Stimulated activated CD8-positive, alpha-beta memory T cell treated with anti-CD3 and anti-CD28 coated beads, Interleukin-2, amount 100 ng/mL, for 1 hour (primary cell): ENCODE measurements at regions not wholly inside any gene's neighbourhood (a gene's known extent, or its start where the extent isn't known, plus 50 kb on each side); places are given as distances from the start of the nearest gene placed in this dataset.

Source experiments
- DNase-seq, 2 donors: peaks; one replicate each; pipeline ENCODE4 v3.0.0-alpha.2; 2020; ENCODE audit warnings: low read depth in 2 of 2

DNA sequence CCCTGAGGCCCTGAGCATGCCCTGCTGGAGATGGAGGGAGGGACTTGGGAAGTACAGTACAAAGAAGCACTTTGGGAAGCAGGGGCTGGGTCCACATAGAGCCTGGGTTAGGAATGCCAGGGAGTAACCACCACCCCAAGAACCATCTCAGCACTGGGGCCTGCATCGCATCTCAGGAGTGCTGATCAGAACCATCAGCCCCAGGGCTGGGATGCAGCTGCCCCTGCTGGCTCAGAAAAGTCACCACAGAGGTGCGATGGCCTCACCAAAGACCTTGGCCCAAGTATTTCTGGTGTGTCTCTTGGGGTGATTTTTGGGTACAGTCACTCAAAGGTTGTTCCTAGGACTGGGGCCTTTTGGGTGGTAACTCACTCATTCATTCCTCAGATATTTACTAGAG lies 236.8 kb upstream of the MVB12B start:
- DNase-seq, result no peak

DNA sequence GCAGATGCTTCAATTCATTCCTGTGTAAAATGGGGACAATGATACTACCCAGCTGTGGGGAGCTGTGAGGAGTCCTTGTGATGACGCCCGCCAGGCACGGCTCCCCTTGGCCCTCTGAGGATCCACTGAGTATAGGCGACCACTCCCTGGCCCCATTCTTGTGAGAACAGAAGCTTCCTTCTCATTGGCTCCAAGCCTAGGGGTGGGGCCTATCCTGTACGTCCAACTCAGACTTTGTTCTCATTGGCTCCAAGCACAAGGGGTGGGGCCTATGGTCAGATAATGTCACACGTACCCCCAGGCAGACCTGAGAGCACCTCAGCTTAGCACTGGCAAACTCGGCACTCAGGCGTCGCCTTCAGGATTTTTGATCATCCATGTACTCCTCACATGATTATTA lies 232.9 kb upstream of the MVB12B start:
- DNase-seq, result no peak

DNA sequence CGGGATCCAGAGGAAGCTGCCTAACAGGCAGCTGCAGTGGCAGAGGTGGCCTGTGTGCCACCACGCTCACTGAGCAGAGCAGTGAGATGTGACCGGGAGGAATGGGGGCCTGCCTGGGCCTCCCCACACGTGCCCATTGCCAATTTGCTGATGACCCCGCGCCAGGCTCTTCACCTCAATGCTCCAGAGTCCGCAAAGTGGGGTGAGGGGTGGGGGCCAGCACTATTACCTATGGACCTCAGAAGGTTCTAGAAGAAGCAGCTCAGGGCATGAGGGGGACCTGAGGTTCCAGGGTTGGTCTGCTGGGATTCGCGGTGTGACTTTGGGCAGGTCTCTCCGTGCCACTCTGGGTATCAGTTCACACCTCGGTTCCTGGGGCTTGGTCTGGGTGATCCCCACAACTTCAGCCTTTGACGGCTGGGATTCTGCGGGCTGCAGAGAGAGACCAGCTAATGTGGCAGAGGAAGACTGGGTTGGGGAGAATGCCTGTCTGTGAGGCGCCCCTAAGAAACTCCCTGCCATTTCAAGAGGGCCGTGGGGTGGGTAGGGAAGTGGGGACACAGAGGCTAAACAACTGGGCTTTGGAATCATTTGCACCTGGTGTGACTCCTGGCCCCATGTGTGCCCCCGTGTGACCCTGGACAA lies 231.0 kb upstream of the MVB12B start:
- DNase-seq, result no peak

DNA sequence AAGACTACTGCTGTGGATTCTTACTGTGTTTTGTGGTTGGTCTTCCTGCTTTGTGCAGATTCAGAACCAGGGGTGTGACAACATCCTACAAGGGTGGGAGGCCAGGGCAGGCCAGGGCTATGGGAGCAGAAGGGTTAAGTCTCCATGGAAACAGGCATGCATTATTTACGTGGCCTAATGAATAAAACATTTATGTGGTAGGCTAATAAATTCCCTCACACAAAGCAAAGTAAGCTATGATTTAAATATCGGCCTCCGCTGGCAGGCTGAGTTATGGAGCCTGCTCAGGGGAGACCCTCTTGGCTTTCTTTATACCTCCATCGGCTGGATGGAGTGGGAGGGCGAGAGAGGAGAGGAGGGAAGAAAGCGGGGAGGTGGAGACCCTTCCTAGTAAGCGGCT lies 230.3 kb upstream of the MVB12B start:
- no peak for DNase-seq

DNA sequence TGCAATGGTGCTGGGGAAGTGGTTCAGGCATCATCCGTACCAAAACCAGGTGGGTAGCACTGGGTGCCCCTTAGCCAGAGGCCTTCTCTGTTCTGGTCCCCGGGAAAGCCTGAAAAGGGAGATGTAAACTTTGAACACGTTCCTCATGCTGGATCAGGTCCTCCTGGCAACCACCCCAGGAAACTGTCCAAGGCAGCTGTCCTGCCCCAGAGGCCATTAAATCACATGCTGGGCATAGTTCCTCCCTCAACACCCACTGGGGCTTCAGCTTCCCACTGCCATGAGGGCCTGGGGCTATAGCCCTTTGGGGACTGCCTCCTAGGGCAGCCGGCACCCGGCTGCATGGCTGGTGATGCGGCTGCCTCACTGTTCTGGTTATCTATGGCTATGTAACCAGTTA lies 228.9 kb upstream of the MVB12B start:
- no peak for DNase-seq

DNA sequence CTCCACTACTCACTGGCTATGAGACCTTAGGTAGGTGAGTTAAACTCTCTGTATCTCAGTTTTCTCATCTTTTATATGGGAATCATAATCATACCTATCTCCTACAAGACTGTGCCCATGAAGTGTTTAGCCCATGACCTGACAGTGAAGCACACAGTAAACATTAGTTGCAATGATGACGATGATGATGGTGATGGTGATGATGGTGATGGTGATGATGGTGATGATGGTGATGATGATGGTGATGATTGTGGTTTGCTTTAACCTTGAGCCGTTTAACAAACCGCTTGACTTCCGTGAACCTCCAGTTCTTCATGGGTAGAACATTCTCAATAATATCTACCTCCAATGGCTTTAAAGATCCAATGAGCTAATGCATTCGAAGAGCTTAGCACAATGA lies 220.2 kb upstream of the MVB12B start:
- no peak for DNase-seq

DNA sequence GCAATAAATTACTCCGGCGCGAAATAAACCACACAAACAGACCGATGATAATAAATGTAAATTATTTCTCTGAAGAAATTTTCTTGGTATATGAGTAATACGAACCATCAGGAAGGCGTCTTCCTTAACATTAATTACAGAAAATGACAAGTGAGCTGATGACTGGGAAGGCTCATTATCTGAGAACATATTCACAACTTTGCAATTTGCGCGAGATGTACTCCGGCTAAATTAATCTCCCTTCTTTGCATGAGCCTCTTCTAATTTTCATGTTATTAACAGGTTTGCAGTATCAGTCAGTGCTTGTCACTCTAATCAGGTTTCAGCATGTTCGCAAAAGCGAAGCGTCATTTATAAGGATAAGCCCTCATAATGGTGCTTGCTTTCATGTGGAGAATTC lies 218.9 kb upstream of the MVB12B start:
- no peak for DNase-seq

DNA sequence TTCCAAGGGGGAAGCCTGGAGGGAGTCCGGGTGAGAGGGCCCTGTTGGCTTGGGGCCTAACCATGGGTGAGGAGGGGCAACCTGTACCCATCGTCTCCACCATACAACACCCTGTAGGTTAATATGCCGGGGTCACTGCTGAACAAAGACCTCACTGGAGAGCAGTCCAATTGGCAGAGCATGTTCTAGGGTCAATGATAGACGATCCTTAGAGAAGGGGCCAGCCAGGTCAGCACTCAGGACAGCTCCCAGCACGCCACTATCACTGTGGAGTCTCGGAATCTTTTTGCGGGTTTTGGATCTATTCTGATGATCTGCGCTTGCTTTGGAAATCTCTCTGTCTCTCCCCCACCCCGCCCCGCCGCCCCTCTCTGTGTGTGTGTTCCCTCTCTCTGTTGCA lies 218.4 kb upstream of the MVB12B start:
- no peak for DNase-seq

DNA sequence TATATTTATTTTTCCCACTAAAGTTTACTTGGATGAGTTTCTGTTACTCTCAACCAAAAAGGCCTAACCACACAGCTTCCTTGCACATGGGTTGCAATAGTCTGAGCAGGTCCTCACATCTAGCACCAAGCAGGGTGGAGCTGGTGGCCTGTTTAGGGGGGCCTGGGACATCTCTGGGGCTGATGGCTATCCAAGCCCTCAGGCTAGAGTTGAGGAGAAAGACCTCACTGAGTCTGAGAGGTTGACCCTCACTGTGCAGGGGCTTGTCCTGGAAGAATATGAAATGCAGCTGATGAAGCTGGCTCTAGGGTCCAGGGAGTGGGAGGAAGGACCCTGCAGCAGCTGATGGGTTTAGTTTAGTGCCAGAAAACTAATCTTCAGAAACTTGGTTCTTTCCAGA lies 217.1 kb upstream of the MVB12B start:
- DNase-seq, result no peak

DNA sequence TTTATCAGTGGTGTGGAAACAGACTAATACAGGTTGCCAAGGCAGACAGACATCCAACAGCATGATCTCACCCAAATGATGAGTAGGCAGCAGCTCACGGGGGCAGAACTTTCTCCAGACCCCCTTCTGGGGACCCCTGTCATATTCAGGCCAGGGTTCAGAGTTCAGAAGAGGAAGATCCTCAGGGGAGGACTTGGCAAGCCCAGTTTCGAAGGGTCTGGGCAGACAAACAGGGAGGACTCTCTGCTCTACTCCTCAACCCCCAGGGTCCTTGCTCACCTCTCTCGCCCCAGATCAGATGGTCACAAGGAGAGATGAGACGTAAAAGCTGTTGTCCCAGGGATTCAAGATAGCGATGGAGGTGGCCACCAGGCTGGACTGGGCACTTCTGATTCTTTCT lies 215.1 kb upstream of the MVB12B start:
- no peak for DNase-seq

DNA sequence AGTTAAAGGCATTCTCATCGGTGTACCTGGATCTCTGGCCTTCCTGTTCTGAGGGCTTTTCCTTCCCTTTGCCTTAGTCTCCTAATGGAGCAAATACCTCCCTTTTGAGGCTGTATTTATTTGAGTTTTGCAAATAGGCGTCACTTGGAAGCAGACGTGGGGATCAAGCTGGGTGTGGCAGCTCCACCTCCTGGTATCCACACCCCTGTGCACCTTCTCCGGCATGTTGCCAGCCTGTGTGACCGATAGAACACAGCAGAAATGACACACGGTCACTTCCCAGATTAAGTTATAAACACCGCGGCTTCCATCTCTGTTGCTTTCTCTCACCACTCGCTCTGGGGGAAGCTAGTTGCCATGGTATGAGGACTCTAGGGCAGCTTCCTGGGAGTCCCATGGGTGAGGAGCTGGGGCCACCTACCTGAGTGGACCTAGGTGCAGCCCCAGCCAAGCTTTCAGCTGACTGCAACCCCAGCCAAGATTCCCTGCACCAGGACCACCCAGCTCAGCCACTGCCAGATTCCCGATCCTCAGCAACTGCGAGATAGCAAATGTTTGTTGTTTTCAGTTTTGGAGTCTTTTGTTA lies 214.4 kb upstream of the MVB12B start:
- no peak for DNase-seq

DNA sequence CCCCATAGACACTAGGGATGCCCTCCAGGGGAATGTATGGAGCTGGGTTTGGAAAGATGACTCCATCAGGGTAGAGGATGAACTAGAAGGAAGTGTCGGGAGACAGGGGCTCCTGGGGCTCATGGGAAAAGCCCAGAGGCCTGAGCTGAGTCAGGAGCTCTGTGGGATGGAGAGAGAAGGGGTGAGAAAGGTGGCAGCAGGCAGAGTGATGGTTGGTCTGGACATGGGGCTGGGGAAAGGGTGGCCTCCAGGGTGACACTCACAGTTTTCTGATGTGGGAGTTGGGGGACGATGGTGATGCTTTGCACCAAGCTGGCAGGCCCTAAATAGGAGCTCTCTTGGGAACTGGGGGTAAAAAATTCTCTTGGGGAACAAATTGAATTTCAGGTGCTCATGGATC lies 213.5 kb upstream of the MVB12B start:
- DNase-seq, result no peak

DNA sequence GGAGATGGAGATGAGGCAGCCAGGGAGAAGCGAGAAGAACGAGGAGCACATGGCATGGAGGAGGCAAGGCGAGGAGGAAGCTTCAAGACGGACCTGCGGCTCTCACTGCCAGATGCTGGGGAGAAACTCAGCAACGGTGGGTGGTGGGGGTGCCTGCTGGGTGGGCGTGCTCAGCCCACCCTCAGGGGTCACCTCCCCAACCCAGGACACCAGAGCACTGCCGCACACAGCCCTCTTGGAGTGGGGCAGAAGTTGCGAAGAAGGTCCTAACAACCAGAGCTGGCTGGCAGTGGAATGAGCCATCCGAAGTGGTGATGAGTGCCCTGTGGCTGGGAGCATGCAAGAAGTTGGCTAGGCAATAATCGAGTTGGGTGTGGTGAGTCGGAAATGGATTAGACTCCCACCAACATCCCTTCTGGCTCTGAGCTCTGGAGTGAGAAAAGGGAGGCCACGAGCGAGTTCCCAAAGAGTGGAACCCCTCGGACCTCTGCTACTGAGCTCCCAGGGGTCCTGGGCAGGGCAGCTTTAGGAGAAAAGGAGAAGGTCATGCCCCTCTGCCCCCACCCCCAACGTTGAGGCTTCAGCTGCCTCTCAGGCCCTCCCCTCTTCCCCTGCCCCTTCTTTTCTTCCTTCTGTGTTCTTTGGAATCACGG lies 212.7 kb upstream of the MVB12B start:
- DNase-seq, result no peak

DNA sequence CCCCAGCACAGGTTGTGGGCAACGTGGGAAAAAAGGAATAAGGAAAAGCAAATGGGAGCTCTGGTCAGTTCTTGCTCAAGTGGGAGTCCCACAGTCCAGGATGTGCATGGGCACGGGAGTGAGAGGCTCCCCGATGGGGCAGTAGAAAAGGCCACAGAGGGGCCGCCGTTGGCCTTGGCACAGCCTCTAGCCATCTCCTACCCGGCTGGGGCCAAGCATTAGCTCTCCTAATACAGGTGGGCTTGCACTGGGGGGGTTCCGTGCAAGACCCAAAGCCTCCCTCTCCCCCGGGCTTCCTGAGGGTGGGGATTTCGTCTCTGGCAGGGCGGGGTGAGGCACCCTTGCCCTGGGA lies 212.2 kb upstream of the MVB12B start:
- no peak for DNase-seq

DNA sequence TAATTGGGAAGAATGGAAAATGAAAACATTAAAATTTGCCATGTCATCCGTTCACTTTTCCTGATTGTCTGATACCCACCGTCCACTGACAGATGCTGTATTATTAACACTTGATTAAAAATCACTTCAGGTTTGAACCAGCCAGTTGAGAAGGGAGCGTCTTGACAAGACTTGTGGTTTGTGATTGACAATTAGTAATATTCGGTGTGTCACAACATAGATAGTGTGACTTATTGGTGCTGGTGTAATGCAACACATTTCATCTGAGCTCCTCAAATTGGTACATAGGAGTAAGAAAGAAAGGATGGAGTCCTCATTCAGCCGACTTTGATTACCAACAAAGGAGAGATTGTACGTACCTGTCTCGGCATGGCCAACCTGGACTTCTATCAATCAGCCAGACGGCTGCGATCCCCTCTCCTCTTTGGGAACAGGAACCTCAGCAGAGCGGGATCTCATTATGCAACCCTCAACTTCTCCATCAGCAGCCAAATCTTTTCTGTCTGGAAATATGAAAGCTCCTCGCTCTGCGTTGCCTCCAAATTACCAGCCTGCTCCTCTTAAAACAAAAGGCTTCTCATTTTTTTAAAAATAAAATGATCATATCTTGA lies 211.7 kb upstream of the MVB12B start:
- DNase-seq, result no peak

DNA sequence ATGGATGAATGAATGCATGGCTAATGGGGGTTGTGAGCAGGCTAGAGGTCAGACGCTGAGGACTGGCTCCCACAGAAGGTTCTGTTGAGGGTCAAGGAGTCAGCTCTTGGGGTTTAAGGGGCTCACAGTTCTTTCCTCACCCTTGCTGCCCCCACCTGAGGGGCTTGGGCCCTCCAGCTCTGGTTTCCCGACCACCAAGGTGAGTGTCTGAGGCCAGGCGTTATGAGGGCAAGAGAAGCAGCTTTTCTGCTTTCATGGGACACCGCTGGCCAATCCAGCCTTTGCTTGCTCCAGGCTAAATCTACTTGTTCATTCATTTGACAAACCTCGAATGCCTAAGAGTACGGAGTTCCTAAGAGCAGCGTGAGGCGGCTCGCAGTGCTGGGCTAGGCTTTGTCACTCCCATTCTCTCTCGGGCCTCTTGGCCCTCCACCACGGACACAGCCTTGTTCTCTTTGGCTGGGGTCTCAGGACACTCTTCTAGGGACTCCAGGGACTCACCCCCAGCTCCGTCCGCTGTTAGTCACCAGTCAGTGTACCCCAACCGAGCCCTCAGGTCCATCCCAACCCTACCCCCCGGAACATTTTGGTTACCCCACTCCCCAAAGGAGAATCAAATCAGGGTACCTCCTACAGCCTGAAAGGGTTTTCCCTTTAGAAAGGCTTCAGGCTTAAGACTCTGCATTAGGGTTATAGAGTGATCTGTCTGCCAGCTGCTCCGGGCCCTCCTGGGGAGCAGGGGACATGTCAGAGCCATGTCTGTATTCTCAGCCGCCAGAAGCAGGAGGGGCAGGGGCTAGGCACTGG lies 210.1 kb upstream of the MVB12B start:
- no peak for DNase-seq

DNA sequence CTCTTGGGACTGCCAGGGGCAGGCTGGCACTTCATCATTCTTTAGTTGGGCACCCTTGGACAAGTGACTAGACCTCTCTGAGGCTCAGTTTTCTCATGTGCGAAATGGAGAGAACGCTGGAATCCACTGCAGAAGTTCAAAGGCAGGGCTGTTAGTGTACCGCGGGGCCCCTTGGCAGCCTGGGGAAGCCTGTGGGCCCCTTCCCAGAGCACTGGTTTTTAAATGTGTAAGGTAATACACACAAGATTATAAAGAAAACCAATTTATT lies 209.5 kb upstream of the MVB12B start:
- DNase-seq, result no peak

DNA sequence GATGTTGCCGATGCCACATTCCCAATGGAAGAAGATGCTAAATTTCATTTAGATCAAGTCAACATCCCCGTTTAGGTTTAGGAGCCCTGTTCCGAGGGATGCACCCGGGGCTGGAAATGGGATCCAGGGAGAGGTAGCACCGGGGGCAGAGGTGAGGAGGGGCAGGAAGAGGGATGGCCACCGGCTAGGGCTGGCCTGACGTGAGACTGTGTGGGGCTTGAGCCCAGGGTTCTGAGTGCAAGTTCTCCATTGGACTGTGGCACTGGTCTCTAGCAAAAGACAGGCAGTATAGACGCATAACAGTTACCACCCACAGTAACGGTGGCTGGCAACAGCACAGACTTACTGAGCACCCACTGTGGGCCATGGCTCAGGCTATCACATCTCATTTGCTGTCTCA lies 209.0 kb upstream of the MVB12B start:
- no peak for DNase-seq

DNA sequence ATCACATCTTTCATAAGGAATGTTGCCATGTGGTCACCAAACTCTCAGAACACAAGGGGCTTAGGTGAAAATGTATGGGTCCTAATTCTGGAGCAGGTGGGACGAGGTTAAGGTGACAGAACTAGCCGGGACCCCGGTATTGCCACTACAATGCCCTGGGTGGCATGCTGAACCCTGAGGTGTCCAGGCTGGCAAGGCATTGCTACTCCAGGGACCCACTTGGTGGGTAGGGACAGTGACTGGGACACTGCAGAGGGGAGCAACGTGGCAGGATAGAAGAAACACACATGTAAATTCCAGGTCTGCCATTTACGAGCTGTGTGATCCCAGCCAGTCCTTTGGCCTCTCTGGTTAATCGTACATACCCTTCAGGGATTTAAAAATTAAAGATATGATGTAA lies 206.9 kb upstream of the MVB12B start:
- DNase-seq, result no peak

DNA sequence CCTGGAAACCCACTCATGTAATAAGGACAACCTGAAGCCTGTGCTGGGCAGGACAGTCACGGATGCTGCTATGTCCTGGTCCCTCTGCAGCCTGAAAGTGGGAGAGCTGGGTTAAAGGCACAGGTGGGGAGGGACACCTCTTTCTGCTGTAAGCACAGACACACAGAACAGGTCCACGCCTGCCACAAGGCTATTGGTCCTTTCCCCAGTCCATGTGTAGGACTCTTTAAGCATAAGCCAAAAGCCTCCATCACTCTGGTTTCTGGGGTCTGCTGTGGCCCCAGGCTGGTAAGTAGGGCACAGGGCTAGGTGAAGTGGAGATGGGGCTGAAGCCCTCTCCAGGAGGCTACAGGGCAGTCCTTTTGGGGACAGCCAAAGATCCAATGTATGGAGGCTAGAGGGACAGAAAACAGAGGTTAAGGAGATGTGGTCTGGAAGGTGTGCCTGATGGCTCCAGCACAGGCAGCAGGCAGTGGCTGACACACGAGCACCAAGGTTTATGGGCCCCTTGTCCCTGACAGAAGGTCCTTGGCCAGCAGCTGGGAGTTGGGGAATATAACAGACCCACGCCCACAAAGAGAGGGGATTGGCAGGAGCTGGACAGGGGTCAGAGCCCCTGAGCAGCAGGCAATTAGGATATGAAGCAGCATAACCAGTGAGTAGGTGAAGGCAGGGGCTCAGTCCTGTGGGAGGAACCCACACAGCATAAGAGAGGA lies 203.6 kb upstream of the MVB12B start:
- DNase-seq, result no peak

DNA sequence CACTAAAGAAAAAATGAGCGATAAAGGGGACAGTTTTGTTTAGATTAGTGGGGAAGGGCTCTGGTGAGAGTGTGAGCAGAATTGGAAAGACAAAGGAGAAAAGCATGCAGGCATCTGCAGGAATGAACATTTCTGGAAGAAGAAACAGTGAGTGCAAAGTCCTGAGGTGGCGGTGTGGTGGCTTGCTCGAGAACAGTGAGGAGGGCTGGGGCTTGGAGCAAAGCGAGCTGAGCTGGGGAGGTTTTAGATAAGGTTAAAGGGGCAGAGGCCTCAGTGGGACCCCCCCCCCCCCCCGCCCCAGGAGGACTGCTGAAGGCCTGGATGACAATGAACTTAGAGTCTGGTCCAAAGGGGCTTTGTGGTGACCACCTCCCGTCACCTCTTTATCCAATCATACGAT lies 202.7 kb upstream of the MVB12B start:
- no peak for DNase-seq

DNA sequence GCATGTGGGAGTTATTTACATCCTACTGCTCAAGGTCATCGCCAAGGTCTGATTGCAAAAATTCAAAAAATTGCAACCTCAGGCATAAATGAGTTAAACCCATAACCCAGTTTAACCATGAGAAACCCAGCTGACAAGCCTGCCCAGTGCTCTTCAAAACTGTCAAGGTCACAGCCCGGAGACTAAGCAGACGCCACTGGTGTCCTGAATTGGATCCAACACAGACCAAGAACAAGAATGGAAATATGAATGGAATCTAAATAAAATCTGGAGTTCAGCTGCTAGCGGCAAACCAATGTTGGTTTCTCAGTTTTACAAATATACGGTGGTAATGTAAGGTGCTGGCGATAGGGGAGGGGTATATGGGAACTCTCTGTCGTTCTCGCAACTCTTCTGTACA lies 201.5 kb upstream of the MVB12B start:
- no peak for DNase-seq
